AG04450 (cell line): ENCODE measurements at regions not wholly inside any gene's neighbourhood (a gene's known extent, or its start where the extent isn't known, plus 50 kb on each side); places are given as distances from the start of the nearest gene placed in this dataset.

Experiments used
- CTCF ChIA-PET: fragments of 300-600, 350-600 bp; formaldehyde crosslinking; extraction: SDS; loops from one replicate; lab custom pipeline; 2022; ENCODE audit warnings: antibody characterized with exemption, inconsistent platforms; lab: Charles Lee
- POLR2A ChIA-PET: fragments of 350-600 bp; formaldehyde crosslinking; extraction: SDS; loops from one replicate; lab custom pipeline; 2021; ENCODE audit warnings: antibody characterized with exemption, inconsistent platforms; lab: Yijun Ruan, JAX
- DNase-seq: peaks from one replicate; pipeline ENCODE4 v3.0.0-alpha.2; 2011; ENCODE audit warnings: low read depth, low spot score
- H3K27ac ChIP-seq: one replicate; pipeline ENCODE4 v1.5.1; 2012; ENCODE audit warnings: low read depth, low read length, control low read depth
- H3K27me3 ChIP-seq: one replicate; pipeline ENCODE4 v1.6.0; 2012; ENCODE audit warnings: low read length; ENCODE audit not compliant: control insufficient read depth, insufficient read depth
- H3K4me3 ChIP-seq: 2 replicates; pipeline ENCODE4 v1.5.1; 2011; ENCODE audit warnings: mild to moderate bottlenecking, low read depth, low read length, control low read depth
- H3K9me3 ChIP-seq: 2 replicates; pipeline ENCODE4 v1.5.1; 2012; ENCODE audit warnings: low read length; ENCODE audit not compliant: control insufficient read depth, insufficient read depth
- TF ChIP-seq, protein P1 (sequence below): IDR thresholded peaks from 2 replicates; pipeline ENCODE4 v1.5.1; 2011; ENCODE audit warnings: low read depth, low read length, control low read depth, inconsistent platforms

DNA sequence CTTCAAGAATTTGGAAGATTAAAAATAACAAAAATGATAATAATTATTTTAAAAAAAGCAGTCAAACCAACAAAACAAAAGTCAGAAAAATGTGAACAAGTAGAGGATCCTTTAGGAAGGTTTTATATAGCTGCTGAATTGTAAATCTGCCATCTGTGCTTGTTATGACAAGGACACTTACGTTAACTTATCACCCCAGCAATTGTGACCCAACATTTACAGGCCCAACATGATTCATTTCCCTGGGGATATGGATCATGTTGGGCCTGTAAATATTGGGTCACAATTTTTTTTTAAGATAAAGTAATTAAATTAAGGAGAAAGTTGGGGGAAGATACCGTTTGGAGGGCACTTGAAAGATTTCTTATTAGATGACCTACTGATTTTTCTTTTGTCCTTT lies 261.4 kb upstream of the HABP2 start:
- ChIA-PET CTCF (no interaction called here), POLR2A (no interaction called here)
- no peaks in the 10 kb centered on the region for H3K9me3 ChIP-seq
- H3K4me3 ChIP-seq: no peak overlapping the region
- no peak for DNase-seq
- no peak overlapping the region for H3K27ac ChIP-seq
- peaks cover 2% of the 10 kb centered on the region for H3K27me3 ChIP-seq
- TF ChIP-seq, protein P1, sequence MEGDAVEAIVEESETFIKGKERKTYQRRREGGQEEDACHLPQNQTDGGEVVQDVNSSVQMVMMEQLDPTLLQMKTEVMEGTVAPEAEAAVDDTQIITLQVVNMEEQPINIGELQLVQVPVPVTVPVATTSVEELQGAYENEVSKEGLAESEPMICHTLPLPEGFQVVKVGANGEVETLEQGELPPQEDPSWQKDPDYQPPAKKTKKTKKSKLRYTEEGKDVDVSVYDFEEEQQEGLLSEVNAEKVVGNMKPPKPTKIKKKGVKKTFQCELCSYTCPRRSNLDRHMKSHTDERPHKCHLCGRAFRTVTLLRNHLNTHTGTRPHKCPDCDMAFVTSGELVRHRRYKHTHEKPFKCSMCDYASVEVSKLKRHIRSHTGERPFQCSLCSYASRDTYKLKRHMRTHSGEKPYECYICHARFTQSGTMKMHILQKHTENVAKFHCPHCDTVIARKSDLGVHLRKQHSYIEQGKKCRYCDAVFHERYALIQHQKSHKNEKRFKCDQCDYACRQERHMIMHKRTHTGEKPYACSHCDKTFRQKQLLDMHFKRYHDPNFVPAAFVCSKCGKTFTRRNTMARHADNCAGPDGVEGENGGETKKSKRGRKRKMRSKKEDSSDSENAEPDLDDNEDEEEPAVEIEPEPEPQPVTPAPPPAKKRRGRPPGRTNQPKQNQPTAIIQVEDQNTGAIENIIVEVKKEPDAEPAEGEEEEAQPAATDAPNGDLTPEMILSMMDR: no peak

- Histone ChIP-seq H3K4me3 (no peak overlapping the region), H3K27me3 (peaks cover 2% of the 10 kb centered on the region), H3K27ac (no peak overlapping the region), H3K9me3 (no peaks in the 10 kb centered on the region)
- CTCF ChIA-PET: no interaction called here
- no peak for DNase-seq
- TF ChIP-seq, protein P1: no peak
- POLR2A ChIA-PET: no interaction called here
These were observed 260.8 kb upstream of the HABP2 start for GRCh38 chr10:113292086-113292485.

- ChIA-PET POLR2A (no interaction called here), CTCF (no interaction called here)
- Histone ChIP-seq H3K27me3 (peaks cover 2% of the 10 kb centered on the region), H3K9me3 (no peaks in the 10 kb centered on the region), H3K4me3 (no peak overlapping the region), H3K27ac (no peak overlapping the region)
- no peak for DNase-seq
- TF ChIP-seq, protein P1: no peak
These were observed 260.1 kb upstream of the HABP2 start for GRCh38 chr10:113292743-113293142.

DNA sequence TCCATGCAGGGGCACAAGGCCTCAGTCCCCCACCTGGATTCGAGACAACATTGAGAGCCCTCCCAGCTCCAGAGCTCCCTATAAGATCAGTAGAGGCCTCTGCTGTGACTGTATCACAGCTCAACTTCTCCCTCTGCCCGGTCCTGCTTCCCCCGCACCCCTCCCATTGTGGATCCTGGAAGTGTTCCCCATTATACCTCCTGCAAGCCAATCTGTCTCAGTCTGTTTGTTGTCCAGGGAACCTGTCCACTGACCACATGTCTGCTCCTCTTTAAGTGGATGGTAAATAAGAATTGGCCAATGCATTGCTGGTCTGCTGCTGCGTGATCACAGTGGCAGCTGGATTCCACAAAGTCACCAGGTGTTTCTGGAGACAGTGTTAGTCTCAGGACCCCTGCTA lies 259.7 kb upstream of the HABP2 start:
- no peak overlapping the region for H3K4me3 ChIP-seq
- no peak overlapping the region for H3K27ac ChIP-seq
- ChIA-PET POLR2A (no interaction called here), CTCF (no interaction called here)
- H3K9me3 ChIP-seq: no peaks in the 10 kb centered on the region
- TF ChIP-seq, protein P1: no peak
- peaks cover 2% of the 10 kb centered on the region for H3K27me3 ChIP-seq
- no peak for DNase-seq

DNA sequence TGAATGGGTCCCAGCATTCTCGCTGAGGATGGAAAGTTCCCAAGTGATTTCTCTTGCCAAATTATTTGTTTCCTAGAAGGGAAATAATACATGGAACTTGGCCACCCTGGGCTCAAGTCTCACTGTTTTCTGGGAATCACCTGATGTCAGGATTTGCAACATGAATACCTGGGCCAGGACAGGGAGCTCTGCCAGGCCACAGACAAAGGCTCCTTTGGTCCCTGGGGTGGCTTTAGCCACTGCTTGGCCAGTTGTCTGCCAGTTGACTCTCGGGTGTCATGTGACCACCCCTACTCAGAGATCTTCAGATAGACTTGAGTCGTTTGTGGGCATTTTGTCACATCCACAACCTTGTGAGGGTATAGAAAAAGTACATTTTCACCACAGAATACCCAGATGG lies 258.0 kb upstream of the HABP2 start:
- Histone ChIP-seq H3K4me3 (no peak overlapping the region), H3K27ac (no peak overlapping the region), H3K9me3 (no peaks in the 10 kb centered on the region), H3K27me3 (peaks cover 2% of the 10 kb centered on the region)
- TF ChIP-seq, protein P1: no peak
- CTCF ChIA-PET: no interaction called here
- no peak for DNase-seq
- POLR2A ChIA-PET: no interaction called here
